CD4-positive, alpha-beta T cell treated with Interleukin-2 at 100 ng/mL for 4 hours (primary cell): ENCODE measurements at regions not wholly inside any gene's neighbourhood (a gene's known extent, or its start where the extent isn't known, plus 50 kb on each side); places are given as distances from the start of the nearest gene placed in this dataset.
"Not testable (repeated sequence)": the region's sequence is repeated elsewhere in the genome, so short reads cannot be mapped to it uniquely, and the experiment has no call there.

Experiments used
- DNase-seq: peaks from one replicate; pipeline ENCODE4 v3.0.0-alpha.2; 2020; ENCODE audit warnings: low spot score

GRCh38 chr10:29790207-29790606 is 155.4 kb upstream of the SVIL start:
- DNase-seq: no peak

GRCh38 chr10:29788113-29788512 is 153.3 kb upstream of the SVIL start:
- DNase-seq: no peak

- no peak for DNase-seq
These were observed 150.9 kb upstream of the SVIL start for GRCh38 chr10:29785701-29786100.

GRCh38 chr10:29784175-29784773 is 149.5 kb upstream of the SVIL start:
- no peak for DNase-seq

GRCh38 chr10:29783201-29783947 is 148.6 kb upstream of the SVIL start:
- DNase-seq: no peak

GRCh38 chr10:29780639-29781038 is 145.9 kb upstream of the SVIL start:
- no peak for DNase-seq

- no peak for DNase-seq
These were observed 145.3 kb upstream of the SVIL start for GRCh38 chr10:29780096-29780495.

GRCh38 chr10:29776246-29776645 is 141.5 kb upstream of the SVIL start:
- no peak for DNase-seq

- no peak for DNase-seq
These were observed 139.7 kb upstream of the SVIL start for GRCh38 chr10:29774475-29774874.

GRCh38 chr10:29773675-29774091 is 138.9 kb upstream of the SVIL start:
- no peak for DNase-seq

GRCh38 chr10:29772403-29772802 is 137.6 kb upstream of the SVIL start:
- DNase-seq: no peak

GRCh38 chr10:29771376-29771775 is 136.6 kb upstream of the SVIL start:
- DNase-seq: no peak

- not testable (repeated sequence) for DNase-seq
These were observed 134.5 kb upstream of the SVIL start for GRCh38 chr10:29769277-29769676.

- DNase-seq: no peak
These were observed 133.2 kb upstream of the SVIL start for GRCh38 chr10:29767968-29768367.

GRCh38 chr10:29766753-29767152 is 132.0 kb upstream of the SVIL start:
- no peak for DNase-seq

- DNase-seq: no peak
These were observed 130.6 kb upstream of the SVIL start for GRCh38 chr10:29765330-29765729.

- no peak for DNase-seq
These were observed 128.6 kb upstream of the SVIL start for GRCh38 chr10:29763396-29763795.

GRCh38 chr10:29761916-29762315 is 127.1 kb upstream of the SVIL start:
- no peak for DNase-seq

GRCh38 chr10:29760138-29760900 is 125.5 kb upstream of the SVIL start:
- DNase-seq: no peak

GRCh38 chr10:29757551-29758297 is 123.0 kb upstream of the SVIL start:
- no peak for DNase-seq

GRCh38 chr10:29756451-29756850 is 121.7 kb upstream of the SVIL start:
- DNase-seq: no peak

- DNase-seq: no peak
These were observed 118.5 kb upstream of the SVIL start for GRCh38 chr10:29753283-29753682.
